ENCODE measurements at regions not wholly inside any gene's neighbourhood (a gene's known extent, or its start where the extent isn't known, plus 50 kb on each side); places are given as distances from the start of the nearest gene placed in this dataset.

GRCh38 chr20:40908309-40908708 lies 120.3 kb upstream of the TOP1 start:
- TF ChIP-seq ZNF274 (IDR thresholded peaks at IDR 0.05; ENCODE audit: borderline replicate concordance, extremely low read depth, low read length) = no peak
- no peak for TF ChIP-seq EZH2 (IDR thresholded peaks at IDR 0.05; ENCODE audit: low read depth, low read length, severe bottlenecking)
- TF ChIP-seq POLR2AphosphoS5 (IDR thresholded peaks at IDR 0.05; ENCODE audit: low read depth, low read length) = no peak
- TF ChIP-seq USF2 (IDR thresholded peaks at IDR 0.05; ENCODE audit: low read length) = no peak
- no peak for TF ChIP-seq CTCF (IDR thresholded peaks at IDR 0.05; ENCODE audit: control extremely low read depth in 1 of 3, insufficient read depth in 1 of 3, low read depth in 1 of 3, low read length in 3 of 3)
- no peak for TF ChIP-seq RFX5 (IDR thresholded peaks at IDR 0.05; ENCODE audit: borderline replicate concordance, low read depth, low read length)
- TF ChIP-seq SP1 (IDR thresholded peaks at IDR 0.05; ENCODE audit: low read depth, low read length) = no peak
- TF ChIP-seq POLR2A (IDR thresholded peaks at IDR 0.05; ENCODE audit: control extremely low read depth in 1 of 2, low read depth in 2 of 2, low read length in 2 of 2) = no peak
